NCI-H748 (cell line): ENCODE measurements at regions not wholly inside any gene's neighbourhood (a gene's known extent, or its start where the extent isn't known, plus 50 kb on each side); places are given as distances from the start of the nearest gene placed in this dataset.
A peak's percentile ranks its signal among the peaks of the same experiment; 100 is the strongest.

Experiments used
- DNase-seq: peaks from one replicate; lab custom pipeline; 2025; ENCODE audit not compliant: unreplicated experiment; lab: John Stamatoyannopoulos, UW

DNA sequence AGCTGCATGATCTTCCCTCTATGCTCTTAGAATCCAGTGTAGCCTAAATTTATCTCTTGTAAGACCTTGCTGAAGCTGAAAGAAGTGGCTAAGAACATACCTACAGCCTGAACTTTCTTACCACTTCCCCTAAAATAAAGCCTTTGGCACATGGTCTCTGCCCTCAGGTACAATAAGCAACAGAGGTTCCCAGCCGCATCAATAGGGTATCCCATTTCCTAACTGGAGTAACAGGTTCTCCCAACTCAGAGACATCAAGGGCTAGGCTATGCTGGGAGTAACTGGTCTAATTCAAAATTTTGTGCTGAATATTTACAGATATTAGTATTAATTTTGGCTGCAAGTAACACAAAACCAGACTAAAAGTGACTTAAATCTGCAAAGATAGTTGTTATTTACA lies 335.8 kb upstream of the TRPC7 start:
- DNase-seq, result no peak

DNA sequence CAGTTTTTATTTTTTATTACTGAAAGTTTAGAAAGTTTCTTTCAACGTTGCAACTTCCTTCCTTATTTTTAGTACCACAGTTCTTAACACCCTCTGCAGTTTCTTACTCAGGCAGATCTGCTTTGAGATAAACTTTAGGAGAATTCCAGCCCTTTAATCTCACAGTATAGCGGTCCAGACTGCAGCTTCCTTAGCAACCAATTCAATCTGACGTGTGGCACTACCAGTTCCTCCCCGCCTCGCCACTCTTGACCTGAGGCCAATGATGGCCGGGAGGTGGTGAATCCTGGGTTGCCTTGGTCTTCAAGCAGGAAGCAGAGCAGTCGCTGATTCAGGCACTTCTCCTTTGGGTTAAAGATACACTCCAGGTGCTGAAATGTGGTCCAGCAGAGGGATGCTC lies 334.3 kb upstream of the TRPC7 start:
- DNase-seq, result no peak

DNA sequence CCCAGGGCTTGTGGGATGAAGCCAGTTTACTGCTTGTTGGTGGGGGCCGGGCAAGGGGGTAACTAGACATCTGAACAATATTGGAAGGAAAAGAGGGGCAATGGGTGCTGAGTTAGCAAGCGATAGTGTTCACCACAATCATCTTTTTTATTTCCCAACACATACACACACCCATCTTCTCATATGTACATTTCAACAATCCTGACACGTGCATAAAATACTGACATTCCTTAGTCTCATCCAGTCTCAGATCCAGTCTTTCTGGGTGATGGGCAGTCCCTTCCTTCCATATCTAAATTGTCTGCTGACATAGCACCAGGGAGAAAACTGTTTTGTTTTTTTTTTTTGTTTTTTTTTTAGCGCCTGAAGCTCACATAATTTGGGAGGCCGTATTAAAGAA lies 333.6 kb upstream of the TRPC7 start:
- DNase-seq, result no peak

DNA sequence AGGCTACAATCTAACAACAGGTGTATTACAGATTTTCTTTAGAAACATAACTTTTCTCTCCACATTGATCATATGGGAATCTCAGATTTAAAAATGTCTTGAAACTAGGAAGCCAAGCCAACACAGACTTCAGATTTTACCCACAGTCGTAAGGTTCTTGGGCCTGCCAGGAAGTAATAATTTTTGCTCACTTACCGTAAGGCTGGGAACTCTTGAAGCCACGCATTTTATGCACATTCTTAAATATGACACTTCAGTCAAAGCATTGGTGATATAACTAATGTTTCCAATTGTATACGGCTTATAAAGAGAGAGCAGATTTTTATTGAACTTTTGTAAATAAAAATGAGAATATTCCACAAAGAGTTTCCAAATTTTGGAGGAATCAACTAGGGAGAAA lies 328.9 kb upstream of the TRPC7 start:
- DNase-seq, result no peak

DNA sequence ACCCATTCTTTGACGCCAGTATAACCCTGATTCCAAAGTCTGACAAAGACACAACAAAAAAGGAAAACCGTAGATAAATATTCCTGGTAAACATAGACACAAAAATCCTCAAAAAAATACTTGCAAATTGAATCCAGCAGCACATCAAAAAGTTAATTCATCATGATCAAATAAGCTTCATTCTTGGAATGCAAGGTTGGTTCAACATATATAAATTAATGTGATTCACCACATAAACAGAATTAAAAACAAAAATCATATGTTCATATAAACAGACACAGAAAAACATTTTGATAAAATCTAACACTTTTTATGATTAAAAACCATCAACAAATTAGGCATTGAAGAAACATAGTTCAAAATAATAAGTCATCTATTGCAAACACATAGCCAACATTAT lies 324.2 kb upstream of the TRPC7 start:
- no peak for DNase-seq

DNA sequence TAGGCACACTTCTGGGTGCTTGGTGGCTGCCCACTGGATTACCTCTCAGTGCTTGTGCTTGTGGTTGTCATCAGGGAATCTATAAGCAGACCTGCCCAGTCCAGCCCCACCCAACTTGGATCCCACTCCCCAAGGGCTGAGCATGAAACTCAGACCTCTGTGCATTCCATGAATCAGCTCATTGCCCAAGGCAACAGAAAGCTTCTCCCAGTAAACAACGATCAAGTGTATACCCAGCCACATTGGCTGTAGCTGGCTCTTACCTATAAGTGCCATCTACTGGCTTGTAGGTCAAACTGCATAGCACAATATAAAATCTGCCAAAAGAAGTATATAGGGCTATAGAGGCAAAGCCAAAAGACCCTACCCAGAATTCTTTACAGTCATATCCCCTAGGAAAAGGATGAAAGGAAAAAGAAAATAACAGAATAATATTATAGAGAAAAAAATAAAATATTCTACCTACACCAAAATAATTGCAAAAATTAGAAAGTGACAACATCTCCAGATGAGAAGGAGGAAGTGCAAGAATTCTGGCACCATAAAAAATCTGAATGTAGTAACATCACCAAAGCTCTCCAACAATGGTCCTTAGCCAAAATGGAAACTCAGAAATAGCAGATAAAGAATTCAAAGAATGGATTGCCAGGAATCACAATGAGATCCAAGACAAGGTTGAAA lies 321.0 kb upstream of the TRPC7 start:
- peak; percentile 14 for DNase-seq

DNA sequence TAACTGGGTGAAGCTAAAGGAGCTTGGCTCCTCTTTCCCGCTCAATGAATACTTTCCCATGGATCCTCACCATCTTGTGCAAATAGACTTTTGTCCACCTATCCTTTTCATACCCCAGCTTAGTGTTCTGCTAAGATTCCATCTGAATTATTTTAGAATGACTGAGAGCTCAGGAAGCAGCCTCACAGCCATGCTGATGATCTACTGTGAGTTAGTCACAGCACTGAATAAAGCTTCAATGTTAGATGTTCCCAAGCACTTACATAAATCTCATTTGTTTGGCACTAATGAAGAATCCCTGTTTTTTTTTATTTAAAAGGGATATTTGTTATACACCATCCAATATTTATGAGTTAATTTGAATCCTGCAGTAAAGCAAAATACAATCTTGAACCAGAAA lies 317.6 kb upstream of the TRPC7 start:
- no peak for DNase-seq

DNA sequence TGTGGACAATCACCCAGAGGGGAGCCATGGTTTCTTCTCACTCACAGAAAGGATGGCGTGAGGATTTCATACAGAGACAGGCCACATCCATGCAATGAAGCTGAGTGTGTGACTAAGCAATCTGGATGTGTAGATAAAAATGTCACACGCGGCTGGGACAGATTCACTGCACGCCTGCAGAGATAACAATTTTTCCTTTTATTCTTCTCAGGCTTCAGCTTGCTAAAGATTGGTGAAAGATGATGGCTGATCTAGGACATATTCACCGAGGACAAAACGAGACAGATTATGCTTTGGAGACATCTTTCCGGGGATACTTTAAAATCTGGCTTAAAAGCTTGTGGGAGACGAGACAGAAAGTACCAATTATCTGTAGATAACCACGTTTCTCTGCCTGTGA lies 313.9 kb upstream of the TRPC7 start:
- no peak for DNase-seq

DNA sequence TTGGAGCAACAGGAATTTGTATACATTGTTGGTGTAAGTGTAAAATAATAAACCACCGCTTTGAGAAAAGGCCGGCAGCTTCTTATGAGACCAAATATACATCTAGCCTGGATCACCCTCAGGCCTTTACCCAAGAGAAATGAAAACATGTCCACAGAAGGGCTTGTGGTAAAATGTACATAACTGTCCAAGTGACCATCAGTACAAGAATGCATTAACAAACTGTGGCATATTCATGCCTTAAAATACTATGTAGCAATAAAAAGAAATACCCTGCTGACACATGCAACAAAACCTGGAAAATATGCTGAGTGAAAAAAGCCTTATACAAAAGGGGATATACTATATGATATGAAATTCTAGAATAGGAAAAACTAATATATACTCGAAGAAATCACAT lies 311.9 kb upstream of the TRPC7 start:
- no peak for DNase-seq

DNA sequence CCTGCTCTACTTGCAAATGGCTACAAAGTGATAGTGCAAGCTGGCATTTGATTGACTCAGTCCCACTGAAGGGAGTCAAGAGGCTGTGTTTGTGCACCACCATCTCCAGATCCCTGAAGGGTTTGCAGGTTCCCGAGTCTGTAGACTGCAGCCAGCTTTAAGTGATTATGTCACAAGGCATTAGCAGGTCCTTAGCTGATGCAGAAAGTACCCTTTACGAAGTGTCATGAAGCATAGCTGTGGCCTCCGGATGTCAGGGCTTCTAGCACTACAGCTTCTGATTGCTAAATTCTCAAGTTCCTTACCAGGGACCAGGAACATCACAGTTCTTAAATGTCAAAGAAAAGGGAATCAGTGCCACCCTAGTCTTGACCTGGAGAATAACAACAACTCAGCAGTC lies 311.3 kb upstream of the TRPC7 start:
- no peak for DNase-seq

DNA sequence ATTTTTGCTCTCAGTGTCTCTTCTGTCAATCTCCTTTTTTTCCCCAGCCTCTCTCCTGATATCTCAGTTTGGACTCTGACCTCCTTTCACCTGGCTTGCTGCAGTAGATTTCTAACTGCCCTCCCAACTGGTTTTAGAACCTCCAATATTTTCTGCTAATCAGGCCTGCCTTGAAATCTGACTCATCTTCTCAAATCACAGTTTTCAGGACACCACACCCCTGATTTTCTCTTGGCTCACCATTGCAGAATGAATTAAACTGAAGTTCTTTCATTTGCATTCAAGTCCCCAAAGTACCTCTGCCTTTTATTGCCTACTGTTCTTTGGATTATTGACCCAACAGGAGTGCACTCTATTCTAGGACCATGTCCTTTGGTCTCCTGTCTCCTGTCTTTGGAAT lies 310.4 kb upstream of the TRPC7 start:
- no peak for DNase-seq

DNA sequence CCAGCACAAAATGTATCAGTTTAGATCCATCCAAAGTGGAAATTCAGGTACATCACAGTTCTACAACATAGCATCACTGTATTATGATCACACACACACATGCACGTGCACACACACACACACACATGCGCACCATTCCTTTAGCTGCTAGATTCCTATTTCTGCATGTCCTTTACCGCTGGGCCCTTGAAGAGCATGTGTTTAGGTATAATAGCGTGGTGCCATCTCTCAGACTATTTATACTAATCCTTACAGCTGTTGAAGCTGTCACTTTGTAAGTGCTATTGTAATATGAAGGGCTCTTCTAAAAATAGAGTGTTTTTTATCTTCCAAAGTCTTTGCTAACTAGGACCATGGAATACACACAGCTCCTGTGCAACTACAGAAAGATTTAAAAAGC lies 308.8 kb upstream of the TRPC7 start:
- DNase-seq, result no peak

DNA sequence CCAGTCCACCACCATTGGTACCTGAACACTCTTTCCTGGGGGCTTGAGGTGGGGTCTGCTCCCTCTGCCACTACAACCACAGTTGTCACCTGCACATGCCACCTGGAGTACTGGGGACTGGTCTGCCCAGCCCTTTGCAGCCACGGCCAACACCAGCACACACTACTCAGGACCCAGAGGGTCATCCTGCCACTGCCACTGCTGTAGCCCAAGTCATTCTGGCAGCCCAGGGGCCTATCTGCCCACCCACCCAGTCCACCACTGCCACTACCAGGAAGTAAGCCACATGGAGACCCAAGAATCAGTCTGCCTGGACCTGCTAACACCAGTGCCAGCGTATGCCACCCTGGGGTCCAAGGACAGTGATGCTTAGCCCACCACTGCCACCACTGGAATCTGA lies 302.4 kb upstream of the TRPC7 start:
- DNase-seq, result no peak

DNA sequence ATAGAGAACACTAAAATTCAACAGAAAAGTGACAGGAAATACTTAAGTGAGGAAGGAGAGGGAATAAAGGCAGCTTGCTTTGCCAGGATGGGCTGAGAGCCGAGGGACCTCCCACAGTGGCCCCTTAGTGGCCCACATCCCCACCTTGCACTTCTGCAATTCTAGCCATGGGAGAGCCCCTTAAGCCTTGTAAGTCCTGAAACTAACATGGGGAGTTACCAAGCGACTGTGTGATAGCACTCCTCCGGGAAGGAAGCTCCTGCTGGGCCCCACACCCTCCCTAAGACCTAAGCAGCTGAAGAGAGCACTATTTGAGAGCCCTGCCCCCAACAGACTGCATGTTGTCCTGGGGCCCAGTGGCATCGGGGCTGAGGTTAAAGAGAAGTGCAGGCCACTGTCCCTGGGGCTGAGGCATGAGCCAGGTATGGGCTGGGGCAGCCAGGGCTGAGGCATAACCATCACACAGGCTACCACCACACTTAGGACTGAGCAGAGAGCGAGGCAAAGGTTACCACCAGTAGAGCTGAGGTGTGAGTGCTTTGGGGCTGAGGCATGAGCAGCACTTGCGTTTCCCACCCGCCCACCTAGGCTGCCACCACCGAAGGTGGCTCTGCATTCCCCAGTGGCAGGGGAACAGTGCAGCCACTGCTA lies 301.8 kb upstream of the TRPC7 start:
- no peak for DNase-seq

DNA sequence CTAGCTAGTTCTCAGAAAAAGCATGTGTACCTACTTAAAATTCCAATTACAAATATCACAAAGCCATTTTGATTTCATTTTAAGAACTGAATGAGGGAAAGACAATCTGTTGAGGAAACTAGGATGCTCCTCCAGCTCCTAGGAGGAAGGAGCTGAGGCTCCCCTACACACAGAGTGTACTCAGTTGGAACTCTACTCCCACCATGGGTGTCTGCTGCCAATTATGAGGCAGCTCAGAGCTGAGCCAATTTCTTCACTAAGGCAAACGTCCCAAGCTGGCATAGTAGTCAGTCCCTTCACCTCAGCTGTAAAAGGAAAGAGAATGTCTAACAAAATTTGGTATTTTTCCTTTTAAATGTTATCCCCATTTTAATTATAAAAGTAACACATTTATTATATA lies 300.0 kb upstream of the TRPC7 start:
- DNase-seq, result no peak

DNA sequence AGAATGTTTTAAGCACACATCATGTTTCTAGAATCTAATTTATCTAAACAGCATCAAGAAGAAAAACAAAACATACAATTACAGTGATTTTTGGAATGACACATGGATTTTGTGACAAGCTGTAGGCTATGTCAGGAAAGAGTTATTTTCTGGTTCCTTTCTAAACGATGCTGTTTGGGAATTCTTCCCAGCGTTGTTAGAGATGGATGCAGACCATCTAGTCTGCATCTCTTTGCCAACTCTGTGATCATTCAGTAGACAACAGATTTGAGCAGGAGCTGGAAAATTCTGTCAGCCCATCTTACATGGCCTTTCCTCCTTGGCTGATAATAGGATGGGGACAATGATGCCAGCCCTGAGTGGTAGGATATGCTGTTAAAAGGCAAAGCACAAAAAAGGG lies 295.7 kb upstream of the TRPC7 start:
- DNase-seq, result no peak

DNA sequence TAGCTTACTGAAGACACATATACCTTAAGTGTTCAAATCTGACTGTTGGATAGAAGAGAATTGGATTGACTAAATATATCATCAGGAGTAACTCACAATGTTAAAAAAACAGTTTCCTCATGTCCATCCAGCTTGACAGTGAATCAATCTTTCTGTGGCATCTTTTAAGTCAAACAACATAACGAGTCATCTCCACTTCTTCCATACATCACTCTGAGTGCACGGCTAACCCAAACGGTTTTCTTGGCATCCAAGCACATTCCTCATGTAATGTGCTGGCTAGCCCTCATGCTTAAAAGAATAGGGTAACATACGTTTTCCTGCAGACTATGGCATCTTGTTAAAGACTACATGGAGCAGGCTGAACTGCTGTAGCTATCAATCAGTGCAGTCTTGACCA lies 291.5 kb upstream of the TRPC7 start:
- no peak for DNase-seq

DNA sequence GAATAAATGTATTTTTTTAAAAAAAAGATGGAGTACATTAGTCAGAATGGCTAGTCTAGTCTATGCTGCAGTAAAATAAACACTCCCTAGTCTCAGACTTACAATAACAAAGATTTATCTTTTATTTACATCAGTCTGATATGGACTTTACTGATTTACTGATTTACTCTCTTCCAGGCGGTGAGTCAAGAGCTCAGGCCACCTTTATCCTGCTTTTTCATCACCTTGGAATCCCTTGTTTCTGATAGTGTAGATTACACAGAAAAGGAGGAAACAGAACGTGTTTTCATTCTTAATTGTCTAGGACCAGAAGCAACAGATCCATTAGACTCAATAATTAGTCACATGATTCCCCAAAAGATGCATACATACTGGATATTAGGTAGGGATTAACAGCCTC lies 290.1 kb upstream of the TRPC7 start:
- DNase-seq, result no peak

DNA sequence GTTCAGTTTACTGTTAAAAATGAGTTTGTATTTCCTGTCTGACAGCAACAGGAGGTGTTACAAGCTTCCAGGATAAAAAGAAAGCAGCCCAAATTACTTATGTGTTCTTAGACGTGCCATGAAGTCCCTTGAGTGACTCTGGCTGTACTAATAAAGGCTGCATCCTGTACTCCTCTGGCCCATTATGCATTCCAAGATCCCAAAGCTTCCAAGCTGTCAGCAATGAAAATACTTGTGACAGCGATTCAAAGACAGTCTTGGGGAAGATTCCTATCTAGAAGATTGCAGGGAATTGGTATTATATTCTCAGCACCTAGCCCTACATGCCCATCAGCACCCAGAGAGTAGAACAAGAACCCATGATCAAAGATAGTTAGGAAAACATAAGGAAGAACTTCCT lies 281.6 kb upstream of the TRPC7 start:
- no peak for DNase-seq

DNA sequence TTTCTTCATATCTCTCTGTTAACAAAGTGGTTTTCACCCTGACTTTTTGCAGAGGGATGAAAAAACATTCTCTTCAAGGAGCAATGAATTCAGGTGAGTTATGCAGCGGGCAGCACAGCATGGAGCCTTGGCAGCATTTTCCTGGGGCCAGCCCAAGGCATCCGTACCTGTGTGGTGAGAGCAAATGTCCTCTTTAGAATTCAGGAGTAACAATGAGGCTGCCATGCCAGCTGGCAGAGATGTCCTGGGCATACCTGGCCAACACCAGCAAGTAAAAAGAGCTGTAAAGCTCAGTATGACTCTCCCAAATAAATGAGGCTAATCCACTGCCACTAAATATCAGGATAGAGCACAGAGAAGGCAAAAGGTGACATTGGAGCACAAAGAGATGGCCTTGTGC lies 277.6 kb upstream of the TRPC7 start:
- DNase-seq, result no peak

DNA sequence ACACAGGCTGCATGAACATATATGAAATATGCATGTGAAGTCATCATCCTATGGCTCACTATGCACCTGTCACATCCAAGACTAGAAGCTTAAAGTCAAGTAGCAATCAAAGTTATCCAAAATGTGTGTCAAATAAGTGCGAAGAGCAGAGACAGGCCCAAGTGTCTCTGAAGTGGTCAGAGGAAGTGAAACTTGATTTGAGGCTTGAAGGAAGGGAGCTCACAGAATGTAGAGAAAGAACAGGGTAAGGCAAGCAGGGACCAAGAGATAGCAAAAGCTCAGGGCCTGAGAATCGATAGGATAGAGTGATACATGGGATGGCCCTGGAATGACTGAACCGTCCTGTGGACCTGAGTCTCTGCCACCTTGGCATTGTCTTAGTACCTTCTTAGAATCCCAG lies 274.3 kb upstream of the TRPC7 start:
- DNase-seq, result no peak

DNA sequence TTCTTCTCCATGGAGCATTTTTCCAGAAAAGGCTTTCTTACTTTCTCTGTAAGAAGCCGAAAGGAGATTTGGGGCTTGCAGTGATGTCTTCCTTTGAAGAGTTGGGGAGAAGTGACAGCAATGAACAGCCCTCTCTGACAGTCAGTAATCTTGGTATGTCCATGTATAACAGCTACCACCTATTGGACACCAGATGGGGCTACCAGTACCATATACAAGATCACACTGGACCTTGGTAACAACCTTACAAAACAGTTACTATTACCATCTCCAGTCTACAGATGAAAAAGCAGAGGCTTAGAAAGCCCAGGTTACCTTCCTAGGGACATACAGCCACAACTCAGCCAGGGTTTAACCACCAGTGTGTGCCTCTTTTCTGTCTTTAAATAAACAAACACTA lies 272.7 kb upstream of the TRPC7 start:
- no peak for DNase-seq

DNA sequence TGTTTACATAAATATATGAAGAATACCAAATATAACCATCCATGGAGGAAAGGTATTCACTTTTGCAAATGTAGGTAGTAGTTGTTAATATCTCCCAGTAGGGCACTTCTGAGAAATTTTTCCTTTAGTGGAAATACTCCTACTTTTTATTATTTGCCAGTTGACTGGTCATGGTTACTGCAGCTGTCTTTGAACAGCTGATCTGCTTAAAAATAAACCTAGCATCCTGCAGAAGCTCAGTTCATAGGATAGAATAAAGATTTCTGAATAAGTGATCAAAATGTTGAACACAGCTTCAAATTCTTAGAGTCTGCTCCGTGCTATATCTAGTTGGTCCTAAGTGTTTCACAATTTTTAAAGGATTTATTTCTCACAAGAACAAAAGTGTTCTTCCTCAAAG lies 270.7 kb upstream of the TRPC7 start:
- no peak for DNase-seq
